Activated CD4-positive, alpha-beta T cell treated with anti-CD3 and anti-CD28 coated beads, Interleukin-10, Interleukin-2, amounts not matched to agents 100 ng/mL and 50 ng/mL, durations not matched to agents 16 hours and 8 hours (primary cell): ENCODE measurements at regions not wholly inside any gene's neighbourhood (a gene's known extent, or its start where the extent isn't known, plus 50 kb on each side); places are given as distances from the start of the nearest gene placed in this dataset.

Source experiments
- DNase-seq: peaks from one replicate; pipeline ENCODE4 v3.0.0-alpha.2; 2020

- DNase-seq: peak; percentile 71
These were observed 266.3 kb downstream of the RPLP1 start for GRCh38 chr15:69718916-69719315.

- peak; percentile 86 for DNase-seq
These were observed 267.1 kb downstream of the RPLP1 start for GRCh38 chr15:69719527-69720240.

GRCh38 chr15:69720536-69720935, 267.9 kb downstream of the RPLP1 start:
- peak; percentile 25 for DNase-seq

- DNase-seq: no peak
These were observed 270.3 kb downstream of the RPLP1 start for GRCh38 chr15:69722924-69723323.

- DNase-seq: no peak
These were observed 270.9 kb downstream of the RPLP1 start for GRCh38 chr15:69723404-69724096.

GRCh38 chr15:69724333-69724732, 271.7 kb downstream of the RPLP1 start:
- no peak for DNase-seq

GRCh38 chr15:69725275-69725674, 272.7 kb downstream of the RPLP1 start:
- no peak for DNase-seq

GRCh38 chr15:69725957-69726356, 273.3 kb downstream of the RPLP1 start:
- DNase-seq: no peak

GRCh38 chr15:69727121-69727924, 274.7 kb downstream of the RPLP1 start:
- no peak for DNase-seq

GRCh38 chr15:69729167-69729748, 276.6 kb downstream of the RPLP1 start:
- peak; percentile 69 for DNase-seq

GRCh38 chr15:69730281-69731080, 277.9 kb downstream of the RPLP1 start:
- DNase-seq: no peak

- DNase-seq: no peak
These were observed 278.4 kb downstream of the RPLP1 start for GRCh38 chr15:69731081-69731330.

- no peak for DNase-seq
These were observed 279.0 kb downstream of the RPLP1 start for GRCh38 chr15:69731581-69731980.

GRCh38 chr15:69732133-69732532, 279.5 kb downstream of the RPLP1 start:
- no peak for DNase-seq

- DNase-seq: no peak
These were observed 282.1 kb downstream of the RPLP1 start for GRCh38 chr15:69734699-69735098.

GRCh38 chr15:69735121-69735520, 282.5 kb downstream of the RPLP1 start:
- DNase-seq: no peak

GRCh38 chr15:69736161-69736560, 283.5 kb downstream of the RPLP1 start:
- DNase-seq: no peak

GRCh38 chr15:69737916-69738315, 285.3 kb downstream of the RPLP1 start:
- no peak for DNase-seq

GRCh38 chr15:69740684-69741083, 288.1 kb downstream of the RPLP1 start:
- DNase-seq: no peak

GRCh38 chr15:69742361-69742760, 289.7 kb downstream of the RPLP1 start:
- DNase-seq: no peak

- peak; percentile 52 for DNase-seq
These were observed 290.5 kb downstream of the RPLP1 start for GRCh38 chr15:69743091-69743490.

GRCh38 chr15:69744391-69745162, 292.0 kb downstream of the RPLP1 start:
- no peak for DNase-seq
